K562 (cell line): ENCODE measurements at regions not wholly inside any gene's neighbourhood (a gene's known extent, or its start where the extent isn't known, plus 50 kb on each side); places are given as distances from the start of the nearest gene placed in this dataset.

ENCODE experiments used
- ATAC-seq: fragments of 200-7000 bp; cut with Tn5 transposase; 3 replicates; pipeline ENCODE4 v1.9.1; 2020; ENCODE audit warnings: moderate library complexity
- BruUV-seq: library from RNA; stranded (reverse); fragments of 400-500 nt; replicated peaks from 2 replicates; lab custom pipeline; 2021; lab: Mats Ljungman, UMichigan
- CTCF ChIA-PET: fragments of 300-600 bp; formaldehyde crosslinking; extraction: SDS; loops from one replicate; lab custom pipeline; 2021; ENCODE audit warnings: low intra/inter-chr PET ratio; lab: Yijun Ruan, JAX
- POLR2A ChIA-PET: fragments of 300-600, 350-650 bp; sonication (Branson Sonifier 250); formaldehyde crosslinking; extraction: SDS; loops from one replicate; lab custom pipeline; 2021; ENCODE audit warnings: antibody characterized with exemption, inconsistent platforms; lab: Yijun Ruan, JAX
- DNase-seq, 4 experiments: peaks; one replicate each; pipeline versions ENCODE4 v3.0.0 to v3.0.0-alpha.2; 2011 to 2018; ENCODE audit warnings: low spot score in 3 of 4, mixed read lengths in 3 of 4; ENCODE audit errors: extremely low read depth in 1 of 4
- FAIRE-seq: peaks from 2 replicates; lab custom pipeline; 2011; peaks lifted over from hg19 to GRCh38; lab: Jason Lieb, UNC
- H2AFZ ChIP-seq: 2 replicates; pipeline ENCODE4 v1.6.0; 2011; ENCODE audit warnings: low read depth, low read length, control low read depth, inconsistent platforms
- H3K27ac ChIP-seq: fragments of 200-600 bp; 3 replicates; pipeline ENCODE4 v1.8.0; 2011; ENCODE audit warnings: low read depth, mild to moderate bottlenecking, control low read depth, inconsistent platforms, low read length, moderate library complexity, mixed read lengths; ENCODE audit errors: extremely low read depth
- H3K27me3 ChIP-seq, 2 experiments: fragments of 300-600 bp in 1 of 2; 2 replicates in 1 of 2; 3 replicates in 1 of 2; pipeline versions ENCODE4 v1.6.0 to v1.8.0; 2011; ENCODE audit warnings: inconsistent platforms in 2 of 2, low read length in 2 of 2, mild to moderate bottlenecking in 1 of 2, mixed read lengths in 1 of 2, moderate library complexity in 1 of 2; ENCODE audit not compliant: control insufficient read depth in 2 of 2, insufficient read depth in 2 of 2
- H3K36me3 ChIP-seq: fragments of 300-600 bp; 3 replicates; pipeline ENCODE4 v1.8.0; 2011; ENCODE audit warnings: mild to moderate bottlenecking, low read length, inconsistent platforms; ENCODE audit not compliant: control insufficient read depth, insufficient read depth
- H3K4me1 ChIP-seq, 2 experiments: fragments of 200-600 bp in 1 of 2; replicated peaks in 1 of 2; 2 replicates in 1 of 2; 3 replicates in 1 of 2; pipeline versions ENCODE4 v1.5.1 to v1.8.0; 2011; ENCODE audit warnings: inconsistent platforms in 2 of 2, low read length in 2 of 2, mild to moderate bottlenecking in 1 of 2, mixed read lengths in 1 of 2, moderate library complexity in 1 of 2; ENCODE audit not compliant: control insufficient read depth in 2 of 2, insufficient read depth in 2 of 2
- H3K4me2 ChIP-seq: 2 replicates; pipeline ENCODE4 v1.6.1; 2011; ENCODE audit warnings: low read length, control low read depth, inconsistent platforms, mixed read lengths; ENCODE audit not compliant: insufficient read depth
- H3K4me3 ChIP-seq: fragments of 200-600 bp; sonication (generic), shearing (Covaris generic); 2 replicates; pipeline ENCODE4 v1.5.1; 2016; ENCODE audit warnings: control low read depth, inconsistent platforms
- H3K79me2 ChIP-seq: fragments of 200-600 bp; 3 replicates; pipeline ENCODE4 v1.8.0; 2011; ENCODE audit warnings: low read length, inconsistent platforms; ENCODE audit not compliant: control insufficient read depth, insufficient read depth
- H3K9ac ChIP-seq, 2 experiments: 2 replicates each; pipeline versions ENCODE4 v1.6.0 to v1.6.1; 2011; ENCODE audit warnings: low read depth in 2 of 2, low read length in 2 of 2, control low read depth in 1 of 2, inconsistent platforms in 1 of 2, mild to moderate bottlenecking in 1 of 2, mixed read lengths in 1 of 2; ENCODE audit not compliant: insufficient read depth in 1 of 2
- H3K9me1 ChIP-seq: one replicate; pipeline ENCODE4 v1.6.0; 2011; ENCODE audit warnings: inconsistent platforms, mild to moderate bottlenecking, low read length, moderate library complexity; ENCODE audit not compliant: control insufficient read depth, insufficient read depth
- H3K9me3 ChIP-seq: replicated peaks from 2 replicates; pipeline ENCODE4 v1.5.1; 2011; ENCODE audit warnings: low read depth, low read length, inconsistent platforms; ENCODE audit not compliant: control insufficient read depth, insufficient read depth
- H4K20me1 ChIP-seq: replicated peaks from 2 replicates; pipeline ENCODE4 v1.6.1; 2011; ENCODE audit warnings: low read length, inconsistent platforms, mixed read lengths; ENCODE audit not compliant: control insufficient read depth, insufficient read depth
- BDP1 ChIP-seq: IDR thresholded peaks from 3 replicates; pipeline ENCODE4 v1.6.1; 2011; ENCODE audit not compliant: insufficient read length, insufficient read depth
- BHLHE40 ChIP-seq: IDR thresholded peaks from 2 replicates; pipeline ENCODE4 v1.6.1; 2011; ENCODE audit warnings: low read length, improper control_type of control experiment
- GTF2E2 ChIP-seq: fragments of 200-800 bp; sonication (Bioruptor generic); IDR thresholded peaks from 2 replicates; pipeline ENCODE4 v1.6.1; 2016; ENCODE audit warnings: missing genetic modification characterization, missing compliant biosample characterization
- MAFG ChIP-seq: fragments of 450-650 bp; conservative IDR thresholded peaks from 2 replicates; pipeline ENCODE4 v1.6.1; 2016; ENCODE audit warnings: missing genetic modification characterization, missing compliant biosample characterization
- MECOM ChIP-seq: fragments of 250-450 bp; sonication (Bioruptor Pico); IDR thresholded peaks from 2 replicates; pipeline ENCODE4 v1.8.0; 2022; ENCODE audit warnings: inconsistent platforms
- NCOR1 ChIP-seq: fragments of 450-650 bp; IDR thresholded peaks from 2 replicates; pipeline ENCODE4 v1.6.1; 2016; ENCODE audit warnings: mild to moderate bottlenecking, moderate library complexity
- PURB ChIP-seq: sonication (generic); formaldehyde crosslinking; IDR thresholded peaks from 2 replicates; pipeline ENCODE4 v1.9.0; 2021; ENCODE audit warnings: low read depth, mild to moderate bottlenecking, missing genetic modification reagents
- RFX5 ChIP-seq: IDR thresholded peaks from 2 replicates; pipeline ENCODE4 v1.6.1; 2011; ENCODE audit warnings: low read depth, mild to moderate bottlenecking, improper control_type of control experiment, low read length
- TAL1 ChIP-seq: fragments of 450-650 bp; IDR thresholded peaks from 2 replicates; pipeline ENCODE4 v1.6.1; 2016; ENCODE audit warnings: mild to moderate bottlenecking
- ZNF561 ChIP-seq: fragments of 450-650 bp; formaldehyde crosslinking; conservative IDR thresholded peaks from 2 replicates; pipeline ENCODE4 v1.4.0; 2020; ENCODE audit warnings: mild to moderate bottlenecking, moderate library complexity
- ZNF644 ChIP-seq: fragments of 200-800 bp; sonication (Bioruptor generic); IDR thresholded peaks from 2 replicates; pipeline ENCODE4 v1.6.1; 2016; ENCODE audit warnings: low read depth, missing genetic modification characterization, missing compliant biosample characterization
- ZNF77 ChIP-seq: fragments of 250-450 bp; sonication (Bioruptor Pico); IDR thresholded peaks from 2 replicates; pipeline ENCODE4 v1.5.0; 2020
- ZNF785 ChIP-seq: fragments of 250-450 bp; sonication (Bioruptor Pico); IDR thresholded peaks from 2 replicates; pipeline ENCODE4 v1.4.0; 2020; ENCODE audit warnings: mild to moderate bottlenecking
- in situ Hi-C: fragments of 300-500 bp; cut with MboI; formaldehyde crosslinking; loops from 4 replicates; pipeline ENCODE4 v1.15.0; 2018; ENCODE audit warnings: inconsistent platforms, mixed read lengths
- intact Hi-C: fragments of 100-400 bp; cut with micrococcal nuclease; formaldehyde crosslinking; loops from 2 replicates; pipeline ENCODE4 v1.14.2; 2022
- TF ChIP-seq, protein P1 (sequence below), 2 experiments: IDR thresholded peaks; 2 replicates each; pipeline ENCODE4 v1.6.1; 2012; ENCODE audit warnings: improper control_type of control experiment in 2 of 2, low read depth in 2 of 2, low read length in 2 of 2, borderline replicate concordance in 1 of 2
- TF ChIP-seq, protein P2 (sequence below): IDR thresholded peaks from 3 replicates; pipeline ENCODE4 v1.6.1; 2011; ENCODE audit warnings: borderline replicate concordance, mild to moderate bottlenecking; ENCODE audit not compliant: insufficient read length, insufficient read depth
- TF ChIP-seq, protein P3 (sequence below): fragments of 250-450 bp; sonication (Bioruptor Pico); IDR thresholded peaks from 2 replicates; pipeline ENCODE4 v1.8.0; 2022; ENCODE audit warnings: moderate library complexity, mild to moderate bottlenecking, inconsistent platforms

DNA sequence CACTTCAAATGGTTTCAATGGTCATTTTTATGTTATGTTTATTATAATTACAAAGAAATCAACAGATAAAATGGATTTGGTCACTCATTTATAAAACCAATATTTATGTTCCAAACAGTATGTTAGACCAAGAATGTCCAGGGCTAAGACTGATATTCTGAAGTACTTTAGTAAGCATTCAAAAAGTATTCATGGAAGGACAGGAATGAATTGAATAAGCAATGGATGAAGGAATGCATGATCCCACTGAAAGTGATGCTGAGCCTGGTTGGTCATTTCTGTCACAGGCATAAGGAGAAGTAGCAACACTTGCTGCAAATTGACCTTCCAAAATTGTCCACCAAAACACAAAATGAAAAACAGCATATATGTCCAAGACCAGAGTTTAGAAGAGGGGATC, 189.0 kb upstream of the CELF2 start:
- no peaks in the 10 kb centered on the region for H3K79me2 ChIP-seq
- H3K36me3 ChIP-seq = no peaks in the 10 kb centered on the region
- H3K27me3 ChIP-seq = no peaks in the 10 kb centered on the region
- no peaks in the 10 kb centered on the region for H3K9me3 ChIP-seq
- no peak overlapping the region for H2AFZ ChIP-seq
- no peaks in the 10 kb centered on the region for H3K4me1 ChIP-seq
- intact Hi-C loops = no loop called here
- POLR2A ChIA-PET = no interaction called here
- ATAC-seq (no peak), DNase-seq (no peak), FAIRE-seq (no peak)
- CTCF ChIA-PET = no interaction called here
- no peaks in the 10 kb centered on the region for H4K20me1 ChIP-seq
- H3K9me1 ChIP-seq = no peaks in the 10 kb centered on the region
- no peak overlapping the region for H3K4me3 ChIP-seq
- H3K4me2 ChIP-seq = no peak overlapping the region
- in situ Hi-C loops = no loop called here
- H3K9ac ChIP-seq = no peak overlapping the region
- no peak overlapping the region for H3K27ac ChIP-seq
- no TSS peak for BruUV-seq
- TF ChIP-seq BDP1 = no peak
- no peak for TF ChIP-seq ZNF785 (CRISPR knock-in tag)
- TF ChIP-seq, protein P1, sequence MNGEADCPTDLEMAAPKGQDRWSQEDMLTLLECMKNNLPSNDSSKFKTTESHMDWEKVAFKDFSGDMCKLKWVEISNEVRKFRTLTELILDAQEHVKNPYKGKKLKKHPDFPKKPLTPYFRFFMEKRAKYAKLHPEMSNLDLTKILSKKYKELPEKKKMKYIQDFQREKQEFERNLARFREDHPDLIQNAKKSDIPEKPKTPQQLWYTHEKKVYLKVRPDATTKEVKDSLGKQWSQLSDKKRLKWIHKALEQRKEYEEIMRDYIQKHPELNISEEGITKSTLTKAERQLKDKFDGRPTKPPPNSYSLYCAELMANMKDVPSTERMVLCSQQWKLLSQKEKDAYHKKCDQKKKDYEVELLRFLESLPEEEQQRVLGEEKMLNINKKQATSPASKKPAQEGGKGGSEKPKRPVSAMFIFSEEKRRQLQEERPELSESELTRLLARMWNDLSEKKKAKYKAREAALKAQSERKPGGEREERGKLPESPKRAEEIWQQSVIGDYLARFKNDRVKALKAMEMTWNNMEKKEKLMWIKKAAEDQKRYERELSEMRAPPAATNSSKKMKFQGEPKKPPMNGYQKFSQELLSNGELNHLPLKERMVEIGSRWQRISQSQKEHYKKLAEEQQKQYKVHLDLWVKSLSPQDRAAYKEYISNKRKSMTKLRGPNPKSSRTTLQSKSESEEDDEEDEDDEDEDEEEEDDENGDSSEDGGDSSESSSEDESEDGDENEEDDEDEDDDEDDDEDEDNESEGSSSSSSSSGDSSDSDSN (IDR thresholded peaks at IDR 0.05; ENCODE audit: borderline replicate concordance in 1 of 2, low read depth in 2 of 2, low read length in 2 of 2) = no peak
- TF ChIP-seq ZNF561 = no peak
- TF ChIP-seq NCOR1 = no peak
- TF ChIP-seq ZNF644 (tag) = no peak
- TF ChIP-seq TAL1 = no peak
- TF ChIP-seq GTF2E2 (tag) = no peak
- TF ChIP-seq RFX5 = no peak
- TF ChIP-seq ZNF77 (CRISPR knock-in tag) = no peak
- no peak for TF ChIP-seq MECOM (CRISPR knock-in tag)
- no peak for TF ChIP-seq PURB
- TF ChIP-seq, protein P2, sequence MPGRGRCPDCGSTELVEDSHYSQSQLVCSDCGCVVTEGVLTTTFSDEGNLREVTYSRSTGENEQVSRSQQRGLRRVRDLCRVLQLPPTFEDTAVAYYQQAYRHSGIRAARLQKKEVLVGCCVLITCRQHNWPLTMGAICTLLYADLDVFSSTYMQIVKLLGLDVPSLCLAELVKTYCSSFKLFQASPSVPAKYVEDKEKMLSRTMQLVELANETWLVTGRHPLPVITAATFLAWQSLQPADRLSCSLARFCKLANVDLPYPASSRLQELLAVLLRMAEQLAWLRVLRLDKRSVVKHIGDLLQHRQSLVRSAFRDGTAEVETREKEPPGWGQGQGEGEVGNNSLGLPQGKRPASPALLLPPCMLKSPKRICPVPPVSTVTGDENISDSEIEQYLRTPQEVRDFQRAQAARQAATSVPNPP = no peak
- TF ChIP-seq, protein P3, sequence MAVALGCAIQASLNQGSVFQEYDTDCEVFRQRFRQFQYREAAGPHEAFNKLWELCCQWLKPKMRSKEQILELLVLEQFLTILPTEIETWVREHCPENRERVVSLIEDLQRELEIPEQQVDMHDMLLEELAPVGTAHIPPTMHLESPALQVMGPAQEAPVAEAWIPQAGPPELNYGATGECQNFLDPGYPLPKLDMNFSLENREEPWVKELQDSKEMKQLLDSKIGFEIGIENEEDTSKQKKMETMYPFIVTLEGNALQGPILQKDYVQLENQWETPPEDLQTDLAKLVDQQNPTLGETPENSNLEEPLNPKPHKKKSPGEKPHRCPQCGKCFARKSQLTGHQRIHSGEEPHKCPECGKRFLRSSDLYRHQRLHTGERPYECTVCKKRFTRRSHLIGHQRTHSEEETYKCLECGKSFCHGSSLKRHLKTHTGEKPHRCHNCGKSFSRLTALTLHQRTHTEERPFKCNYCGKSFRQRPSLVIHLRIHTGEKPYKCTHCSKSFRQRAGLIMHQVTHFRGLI (CRISPR knock-in tag) = no peak
- TF ChIP-seq BHLHE40 = no peak
- TF ChIP-seq MAFG (tag) = no peak
